Mesenchymal stem cell (in vitro differentiated cells and primary cell): ENCODE measurements at regions not wholly inside any gene's neighbourhood (a gene's known extent, or its start where the extent isn't known, plus 50 kb on each side); places are given as distances from the start of the nearest gene placed in this dataset.

ENCODE experiments used
- DNase-seq: peaks from one replicate; pipeline ENCODE4 v3.0.0-alpha.2; 2013
- H2AFZ ChIP-seq: one replicate; pipeline ENCODE4 v1.6.1; 2013; ENCODE audit warnings: low read depth, mild to moderate bottlenecking, control low read depth, inconsistent platforms, low read length, moderate library complexity
- H2AK5ac ChIP-seq: 2 replicates; pipeline ENCODE4 v1.6.1; 2013; ENCODE audit warnings: low read length, moderate library complexity, mild to moderate bottlenecking, inconsistent platforms; ENCODE audit not compliant: severe bottlenecking
- H2BK120ac ChIP-seq: one replicate; pipeline ENCODE4 v1.6.1; 2013; ENCODE audit warnings: low read depth, mild to moderate bottlenecking, inconsistent platforms, low read length, moderate library complexity
- H2BK12ac ChIP-seq, 2 experiments: one replicate each; pipeline ENCODE4 v1.6.1; 2013; ENCODE audit warnings: inconsistent platforms in 2 of 2, low read length in 2 of 2, mild to moderate bottlenecking in 2 of 2, moderate library complexity in 2 of 2, control low read depth in 1 of 2
- H2BK15ac ChIP-seq: one replicate; pipeline ENCODE4 v1.6.1; 2013; ENCODE audit warnings: mild to moderate bottlenecking, low read depth, inconsistent platforms; ENCODE audit not compliant: poor library complexity, severe bottlenecking
- H2BK5ac ChIP-seq: 2 replicates; pipeline ENCODE4 v1.6.1; 2013; ENCODE audit warnings: low read depth, mild to moderate bottlenecking, low read length, control low read depth, inconsistent platforms; ENCODE audit not compliant: poor library complexity, severe bottlenecking
- H3K14ac ChIP-seq, 2 experiments: one replicate each; pipeline ENCODE4 v1.6.1; 2013; ENCODE audit warnings: inconsistent platforms in 2 of 2, low read length in 2 of 2, control low read depth in 1 of 2, mild to moderate bottlenecking in 1 of 2, moderate library complexity in 1 of 2
- H3K18ac ChIP-seq, 2 experiments: one replicate each; pipeline ENCODE4 v1.6.1; 2013; ENCODE audit warnings: inconsistent platforms in 2 of 2, low read length in 2 of 2, control low read depth in 1 of 2, low read depth in 1 of 2, mild to moderate bottlenecking in 1 of 2
- H3K23ac ChIP-seq, 2 experiments: one replicate each; pipeline ENCODE4 v1.6.1; 2013; ENCODE audit warnings: inconsistent platforms in 2 of 2, low read length in 2 of 2, mild to moderate bottlenecking in 2 of 2, moderate library complexity in 2 of 2, control low read depth in 1 of 2
- H3K27ac ChIP-seq: 2 replicates; pipeline ENCODE4 v1.5.1; 2013; ENCODE audit warnings: mild to moderate bottlenecking, moderate library complexity, low read length, control low read depth, inconsistent platforms; ENCODE audit not compliant: poor library complexity, severe bottlenecking
- H3K27me3 ChIP-seq, 2 experiments: 2 replicates each; pipeline versions ENCODE4 v1.6.1 to v1.7.0; 2013; ENCODE audit warnings: low read length in 2 of 2, mild to moderate bottlenecking in 2 of 2, moderate library complexity in 2 of 2, control low read depth in 1 of 2, inconsistent platforms in 1 of 2; ENCODE audit not compliant: control insufficient read depth in 1 of 2, insufficient read depth in 1 of 2
- H3K36me3 ChIP-seq, 2 experiments: 2 replicates each; pipeline versions ENCODE4 v1.6.1 to v1.7.0; 2013; ENCODE audit warnings: low read length in 2 of 2, control low read depth in 1 of 2, inconsistent platforms in 1 of 2, low read depth in 1 of 2, mild to moderate bottlenecking in 1 of 2; ENCODE audit not compliant: insufficient read depth in 2 of 2, control insufficient read depth in 1 of 2
- H3K4ac ChIP-seq, 2 experiments: one replicate each; pipeline ENCODE4 v1.6.1; 2013; ENCODE audit warnings: inconsistent platforms in 2 of 2, low read length in 2 of 2, mild to moderate bottlenecking in 2 of 2, moderate library complexity in 2 of 2, control low read depth in 1 of 2, low read depth in 1 of 2
- H3K4me1 ChIP-seq: 2 replicates; pipeline ENCODE4 v1.6.1; 2013; ENCODE audit warnings: low read depth, low read length, control low read depth; ENCODE audit not compliant: control insufficient read depth, insufficient read depth
- H3K4me2 ChIP-seq: 2 replicates; pipeline ENCODE4 v1.6.1; 2013; ENCODE audit warnings: low read length, mild to moderate bottlenecking, inconsistent platforms; ENCODE audit not compliant: poor library complexity, severe bottlenecking
- H3K4me3 ChIP-seq, 2 experiments: 2 replicates each; pipeline versions ENCODE4 v1.5.1 to v1.7.0; 2013; ENCODE audit warnings: low read length in 2 of 2, mild to moderate bottlenecking in 2 of 2, control low read depth in 1 of 2, low read depth in 1 of 2; ENCODE audit not compliant: insufficient read depth in 1 of 2
- H3K79me1 ChIP-seq: replicated peaks from 2 replicates; pipeline ENCODE4 v1.6.1; 2013; ENCODE audit warnings: mild to moderate bottlenecking, control low read depth, low read length, inconsistent platforms; ENCODE audit not compliant: poor library complexity, severe bottlenecking
- H3K9ac ChIP-seq: 2 replicates; pipeline ENCODE4 v1.7.0; 2013; ENCODE audit warnings: mild to moderate bottlenecking, low read length, moderate library complexity
- H3K9me3 ChIP-seq: 2 replicates; pipeline ENCODE4 v1.7.0; 2013; ENCODE audit warnings: mild to moderate bottlenecking, low read length; ENCODE audit not compliant: control insufficient read depth
- H4K8ac ChIP-seq: one replicate; pipeline ENCODE4 v1.6.1; 2013; ENCODE audit warnings: inconsistent platforms, mild to moderate bottlenecking, low read length, moderate library complexity
- H4K91ac ChIP-seq: one replicate; pipeline ENCODE4 v1.6.1; 2013; ENCODE audit warnings: mild to moderate bottlenecking, low read length, inconsistent platforms
- WGBS: methylation state at CpG from one replicate; pipeline ENCODE4 v1.1.7; 2013; ENCODE audit warnings: mixed read lengths; 5-methylcytosine and 5-hydroxymethylcytosine counted together

- Histone ChIP-seq H3K4me1 (no peaks in the 10 kb centered on the region), H3K79me1 (no peaks in the 10 kb centered on the region), H2BK5ac (no peak overlapping the region), H3K4ac (no peak overlapping the region), H3K27ac (no peak overlapping the region), H3K14ac (no peak overlapping the region), H3K23ac (no peak overlapping the region), H3K9me3 (no peaks in the 10 kb centered on the region), H2BK15ac (no peak overlapping the region), H2AFZ (no peak overlapping the region), H4K91ac (no peak overlapping the region), H2BK120ac (no peak overlapping the region), H3K27me3 (no peaks in the 10 kb centered on the region), H3K18ac (no peak overlapping the region), H3K4me2 (no peak overlapping the region), H2AK5ac (no peak overlapping the region), H3K36me3 (no peaks in the 10 kb centered on the region), H3K4me3 (no peak overlapping the region), H2BK12ac (no peak overlapping the region), H3K9ac (no peak overlapping the region), H4K8ac (no peak overlapping the region)
- WGBS, result 28% methylated on average over 2 of the region's 2 CpGs
- no peak for DNase-seq
These were observed 351.0 kb downstream of the COL11A1 start for GRCh38 chr1:102757363-102757762.

GRCh38 chr1:102751111-102751510 lies 357.2 kb downstream of the COL11A1 start:
- Histone ChIP-seq H3K27ac (no peak overlapping the region), H4K91ac (no peak overlapping the region), H3K14ac (no peak overlapping the region), H3K4me1 (no peaks in the 10 kb centered on the region), H3K18ac (no peak overlapping the region), H3K27me3 (no peaks in the 10 kb centered on the region), H3K4me3 (no peak overlapping the region), H3K9me3 (no peaks in the 10 kb centered on the region), H4K8ac (no peak overlapping the region), H3K23ac (no peak overlapping the region), H2BK12ac (no peak overlapping the region), H2BK5ac (no peak overlapping the region), H2BK15ac (no peak overlapping the region), H3K36me3 (no peaks in the 10 kb centered on the region), H3K4ac (no peak overlapping the region), H2AK5ac (no peak overlapping the region), H3K9ac (no peak overlapping the region), H3K79me1 (no peaks in the 10 kb centered on the region), H2BK120ac (no peak overlapping the region), H3K4me2 (no peak overlapping the region), H2AFZ (no peak overlapping the region)
- 85% methylated on average over 1 of the region's 2 CpGs for WGBS
- DNase-seq, result no peak

GRCh38 chr1:102742426-102742825 lies 365.9 kb downstream of the COL11A1 start:
- Histone ChIP-seq H2BK120ac (no peak overlapping the region), H2BK15ac (no peak overlapping the region), H3K27me3 (no peaks in the 10 kb centered on the region), H2AK5ac (no peak overlapping the region), H4K8ac (no peak overlapping the region), H2BK5ac (no peak overlapping the region), H3K4me1 (no peaks in the 10 kb centered on the region), H3K14ac (no peak overlapping the region), H3K79me1 (no peaks in the 10 kb centered on the region), H3K9ac (no peak overlapping the region), H3K18ac (no peak overlapping the region), H3K23ac (no peak overlapping the region), H3K4ac (no peak overlapping the region), H3K27ac (no peak overlapping the region), H2AFZ (no peak overlapping the region), H3K36me3 (no peaks in the 10 kb centered on the region), H4K91ac (no peak overlapping the region), H3K4me3 (no peak overlapping the region), H3K9me3 (no peaks in the 10 kb centered on the region), H2BK12ac (no peak overlapping the region), H3K4me2 (no peak overlapping the region)
- DNase-seq, result no peak
- 100% methylated on average over 1 of the region's 2 CpGs for WGBS

- Histone ChIP-seq H2BK12ac (no peak overlapping the region), H2AFZ (no peak overlapping the region), H3K23ac (no peak overlapping the region), H3K4me1 (no peaks in the 10 kb centered on the region), H3K27me3 (no peaks in the 10 kb centered on the region), H3K27ac (no peak overlapping the region), H3K79me1 (no peaks in the 10 kb centered on the region), H3K9ac (no peak overlapping the region), H2AK5ac (no peak overlapping the region), H2BK15ac (no peak overlapping the region), H2BK120ac (no peak overlapping the region), H3K18ac (no peak overlapping the region), H4K8ac (no peak overlapping the region), H3K4me3 (no peak overlapping the region), H2BK5ac (no peak overlapping the region), H3K9me3 (no peaks in the 10 kb centered on the region), H3K4me2 (no peak overlapping the region), H3K36me3 (no peaks in the 10 kb centered on the region), H3K14ac (no peak overlapping the region), H4K91ac (no peak overlapping the region), H3K4ac (no peak overlapping the region)
- DNase-seq, result no peak
- no CpG with 5 or more reads among the region's 3 CpGs for whole genome bisulfite sequencing
These were observed 374.7 kb downstream of the COL11A1 start for GRCh38 chr1:102733491-102734236.
